ENCODE measurements at regions not wholly inside any gene's neighbourhood (a gene's known extent, or its start where the extent isn't known, plus 50 kb on each side); places are given as distances from the start of the nearest gene placed in this dataset.
"Not testable (repeated sequence)": the region's sequence is repeated elsewhere in the genome, so short reads cannot be mapped to it uniquely, and the experiment has no call there.

- H3K27me3 Mint-ChIP-seq (ENCODE audit: unreplicated experiment); H3K4me3 Mint-ChIP-seq (ENCODE audit: unreplicated experiment); H3K36me3 Mint-ChIP-seq (ENCODE audit: unreplicated experiment); H3K4me1 Mint-ChIP-seq (ENCODE audit: unreplicated experiment); H3K9me3 Mint-ChIP-seq (ENCODE audit: unreplicated experiment); H3K27ac Mint-ChIP-seq (ENCODE audit: unreplicated experiment); DNase-seq (ENCODE audit: extremely low spot score, unreplicated experiment): not testable (repeated sequence)
Measured at GRCh38 chrY:11151724-11152123, 1549.3 kb upstream of the USP9Y start.

- H3K36me3 Mint-ChIP-seq (ENCODE audit: unreplicated experiment); H3K27me3 Mint-ChIP-seq (ENCODE audit: unreplicated experiment); H3K4me1 Mint-ChIP-seq (ENCODE audit: unreplicated experiment); DNase-seq (ENCODE audit: extremely low spot score, unreplicated experiment); H3K27ac Mint-ChIP-seq (ENCODE audit: unreplicated experiment); H3K9me3 Mint-ChIP-seq (ENCODE audit: unreplicated experiment); H3K4me3 Mint-ChIP-seq (ENCODE audit: unreplicated experiment): not testable (repeated sequence)
Measured at GRCh38 chrY:11156100-11156499, 1544.9 kb upstream of the USP9Y start.

GRCh38 chrY:11156846-11157245 is 1544.2 kb upstream of the USP9Y start:
- H3K27me3 Mint-ChIP-seq (ENCODE audit: unreplicated experiment); DNase-seq (ENCODE audit: extremely low spot score, unreplicated experiment); H3K4me1 Mint-ChIP-seq (ENCODE audit: unreplicated experiment); H3K4me3 Mint-ChIP-seq (ENCODE audit: unreplicated experiment); H3K27ac Mint-ChIP-seq (ENCODE audit: unreplicated experiment); H3K36me3 Mint-ChIP-seq (ENCODE audit: unreplicated experiment); H3K9me3 Mint-ChIP-seq (ENCODE audit: unreplicated experiment): not testable (repeated sequence)

- H3K4me1 Mint-ChIP-seq (ENCODE audit: unreplicated experiment); H3K27me3 Mint-ChIP-seq (ENCODE audit: unreplicated experiment); H3K4me3 Mint-ChIP-seq (ENCODE audit: unreplicated experiment); DNase-seq (ENCODE audit: extremely low spot score, unreplicated experiment); H3K9me3 Mint-ChIP-seq (ENCODE audit: unreplicated experiment); H3K27ac Mint-ChIP-seq (ENCODE audit: unreplicated experiment); H3K36me3 Mint-ChIP-seq (ENCODE audit: unreplicated experiment): not testable (repeated sequence)
Measured at GRCh38 chrY:11177033-11177432, 1524.0 kb upstream of the USP9Y start.

- not testable (repeated sequence) for H3K27ac Mint-ChIP-seq (ENCODE audit: unreplicated experiment); H3K27me3 Mint-ChIP-seq (ENCODE audit: unreplicated experiment); H3K4me3 Mint-ChIP-seq (ENCODE audit: unreplicated experiment); H3K9me3 Mint-ChIP-seq (ENCODE audit: unreplicated experiment); H3K4me1 Mint-ChIP-seq (ENCODE audit: unreplicated experiment); H3K36me3 Mint-ChIP-seq (ENCODE audit: unreplicated experiment); DNase-seq (ENCODE audit: extremely low spot score, unreplicated experiment)
Measured at GRCh38 chrY:11201133-11201532, 1499.9 kb upstream of the USP9Y start.

- H3K4me3 Mint-ChIP-seq (ENCODE audit: unreplicated experiment); H3K36me3 Mint-ChIP-seq (ENCODE audit: unreplicated experiment); DNase-seq (ENCODE audit: extremely low spot score, unreplicated experiment); H3K27ac Mint-ChIP-seq (ENCODE audit: unreplicated experiment); H3K9me3 Mint-ChIP-seq (ENCODE audit: unreplicated experiment); H3K27me3 Mint-ChIP-seq (ENCODE audit: unreplicated experiment); H3K4me1 Mint-ChIP-seq (ENCODE audit: unreplicated experiment): not testable (repeated sequence)
Measured at GRCh38 chrY:11214851-11215250, 1486.2 kb upstream of the USP9Y start.
